ENCODE measurements at regions not wholly inside any gene's neighbourhood (a gene's known extent, or its start where the extent isn't known, plus 50 kb on each side); places are given as distances from the start of the nearest gene placed in this dataset.

DNA sequence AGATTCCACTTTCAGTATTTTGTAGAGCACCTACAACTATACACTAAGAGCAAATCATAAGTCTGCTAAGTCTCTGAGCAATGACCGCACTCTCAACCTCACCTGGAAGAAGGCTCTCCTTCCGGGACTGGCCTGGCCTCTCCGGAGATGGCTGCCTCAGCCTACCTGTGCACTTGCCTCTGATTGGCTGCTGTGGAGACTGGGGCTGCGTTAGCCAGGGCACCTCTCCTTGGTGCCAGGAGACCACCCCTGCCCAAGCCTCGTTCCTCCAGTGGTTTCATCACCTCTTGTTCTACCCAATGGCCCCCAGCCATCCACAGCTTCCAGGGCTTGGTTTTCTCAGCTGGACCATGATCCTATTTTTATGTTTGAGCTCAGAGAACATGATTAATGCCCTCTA lies 64.7 kb upstream of the JDP2 start:
- TF ChIP-seq SUZ12 (IDR thresholded peaks at IDR 0.05; ENCODE audit: extremely low read depth, insufficient read depth, insufficient read length) (no peak), YY1 (IDR thresholded peaks at IDR 0.05; ENCODE audit: insufficient read depth, insufficient read length) (no peak), ZNF274 (IDR thresholded peaks at IDR 0.05; ENCODE audit: low read depth, low read length) (no peak)
